Astrocyte (in vitro differentiated cells and primary cell): ENCODE measurements at regions not wholly inside any gene's neighbourhood (a gene's known extent, or its start where the extent isn't known, plus 50 kb on each side); places are given as distances from the start of the nearest gene placed in this dataset.

Experiments
- EZH2 ChIP-seq: IDR thresholded peaks from 2 replicates; pipeline ENCODE4 v1.6.1; 2012; ENCODE audit warnings: mild to moderate bottlenecking, low read length, inconsistent platforms; ENCODE audit not compliant: insufficient read depth
- TF ChIP-seq, protein P1 (sequence below): IDR thresholded peaks from 2 replicates; pipeline ENCODE4 v1.5.1; 2011; ENCODE audit warnings: low read depth, mild to moderate bottlenecking, inconsistent platforms, low read length, moderate library complexity; ENCODE audit not compliant: insufficient read depth

GRCh38 chr6:23265270-23265669 lies 695.9 kb downstream of the HDGFL1 start:
- TF ChIP-seq, protein P1, sequence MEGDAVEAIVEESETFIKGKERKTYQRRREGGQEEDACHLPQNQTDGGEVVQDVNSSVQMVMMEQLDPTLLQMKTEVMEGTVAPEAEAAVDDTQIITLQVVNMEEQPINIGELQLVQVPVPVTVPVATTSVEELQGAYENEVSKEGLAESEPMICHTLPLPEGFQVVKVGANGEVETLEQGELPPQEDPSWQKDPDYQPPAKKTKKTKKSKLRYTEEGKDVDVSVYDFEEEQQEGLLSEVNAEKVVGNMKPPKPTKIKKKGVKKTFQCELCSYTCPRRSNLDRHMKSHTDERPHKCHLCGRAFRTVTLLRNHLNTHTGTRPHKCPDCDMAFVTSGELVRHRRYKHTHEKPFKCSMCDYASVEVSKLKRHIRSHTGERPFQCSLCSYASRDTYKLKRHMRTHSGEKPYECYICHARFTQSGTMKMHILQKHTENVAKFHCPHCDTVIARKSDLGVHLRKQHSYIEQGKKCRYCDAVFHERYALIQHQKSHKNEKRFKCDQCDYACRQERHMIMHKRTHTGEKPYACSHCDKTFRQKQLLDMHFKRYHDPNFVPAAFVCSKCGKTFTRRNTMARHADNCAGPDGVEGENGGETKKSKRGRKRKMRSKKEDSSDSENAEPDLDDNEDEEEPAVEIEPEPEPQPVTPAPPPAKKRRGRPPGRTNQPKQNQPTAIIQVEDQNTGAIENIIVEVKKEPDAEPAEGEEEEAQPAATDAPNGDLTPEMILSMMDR, result no peak
- no peak for TF ChIP-seq EZH2
